Gastroesophageal sphincter (tissue), 4 donors: ENCODE measurements at regions not wholly inside any gene's neighbourhood (a gene's known extent, or its start where the extent isn't known, plus 50 kb on each side); places are given as distances from the start of the nearest gene placed in this dataset.

Source experiments
- ATAC-seq: fragments of 150-250 bp; one replicate; pipeline ENCODE4 v1.9.1; 2016; ENCODE audit warnings: mild to moderate bottlenecking, moderate library complexity
- H3K27ac ChIP-seq, 4 donors: fragments of 200-600 bp; sonication (generic) in 3 of 4; 1 replicate in 3 of 4; 2 replicates in 1 of 4; pipeline ENCODE4 v1.5.1; 2016 to 2019
- H3K27me3 ChIP-seq: fragments of 200-600 bp; sonication (generic); one replicate; pipeline ENCODE4 v1.5.1; 2019
- H3K36me3 ChIP-seq, 2 donors: fragments of 200-600 bp; sonication (generic); one replicate each; pipeline ENCODE4 v1.5.1; 2019; ENCODE audit warnings: control low read depth in 1 of 2
- H3K4me1 ChIP-seq, 3 donors: fragments of 200-600 bp; sonication (generic); 1 replicate in 2 of 3; 2 replicates in 1 of 3; pipeline ENCODE4 v1.5.1; 2016 to 2019; ENCODE audit warnings: control low read depth in 2 of 3
- H3K4me3 ChIP-seq, 2 donors: fragments of 200-600 bp; sonication (generic); one replicate each; pipeline ENCODE4 v1.5.1; 2019; ENCODE audit warnings: mild to moderate bottlenecking in 1 of 2, moderate library complexity in 1 of 2
- H3K9me3 ChIP-seq, 3 donors: fragments of 200-600 bp; sonication (generic); one replicate each; pipeline ENCODE4 v1.5.1; 2017 to 2019; ENCODE audit warnings: control low read depth in 2 of 3
- CTCF ChIP-seq, 4 experiments: fragments of 200-600 bp in 2 of 4; fragments of 450-650 bp in 2 of 4; sonication (generic) in 1 of 4; IDR thresholded peaks; one replicate each; pipeline ENCODE4 v1.5.1; 2017 to 2019; ENCODE audit warnings: antibody characterized with exemption in 4 of 4, mild to moderate bottlenecking in 2 of 4, moderate library complexity in 2 of 4
- EP300 ChIP-seq: sonication (generic); formaldehyde crosslinking; IDR thresholded peaks from one replicate; pipeline ENCODE4 v1.6.1; 2017; ENCODE audit warnings: antibody characterized with exemption, mild to moderate bottlenecking
- POLR2A ChIP-seq, 2 donors: fragments of 450-650 bp; IDR thresholded peaks; one replicate each; pipeline ENCODE4 v1.6.1; 2017; ENCODE audit warnings: antibody characterized with exemption in 2 of 2, mild to moderate bottlenecking in 2 of 2, moderate library complexity in 1 of 2
- POLR2AphosphoS5 ChIP-seq: sonication (generic); formaldehyde crosslinking; IDR thresholded peaks from one replicate; pipeline ENCODE4 v1.6.1; 2017; ENCODE audit warnings: antibody characterized with exemption
- WGBS, 2 donors: methylation state at CpG; one replicate each; pipeline ENCODE4 v1.1.5; 2018; ENCODE audit warnings: low coverage in 1 of 2; 5-methylcytosine and 5-hydroxymethylcytosine counted together

- ATAC-seq = no peak
- H3K9me3 ChIP-seq = no peaks in the 10 kb centered on the region
- WGBS, 2 donors = 90 to 100% methylated on average over 1 of the region's 1 CpG
- H3K4me1 ChIP-seq = no peaks in the 10 kb centered on the region
- no peaks in the 10 kb centered on the region for H3K27me3 ChIP-seq
- H3K27ac ChIP-seq = no peak overlapping the region
- TF ChIP-seq CTCF (IDR thresholded peaks at IDR 0.05) (no peak), POLR2AphosphoS5 (no peak), EP300 (no peak), POLR2A (IDR thresholded peaks at IDR 0.05) (no peak)
- H3K4me3 ChIP-seq = no peak overlapping the region
- no peaks in the 10 kb centered on the region for H3K36me3 ChIP-seq
These were observed 689.8 kb downstream of the KCTD8 start for GRCh38 chr4:43758836-43759235.

DNA sequence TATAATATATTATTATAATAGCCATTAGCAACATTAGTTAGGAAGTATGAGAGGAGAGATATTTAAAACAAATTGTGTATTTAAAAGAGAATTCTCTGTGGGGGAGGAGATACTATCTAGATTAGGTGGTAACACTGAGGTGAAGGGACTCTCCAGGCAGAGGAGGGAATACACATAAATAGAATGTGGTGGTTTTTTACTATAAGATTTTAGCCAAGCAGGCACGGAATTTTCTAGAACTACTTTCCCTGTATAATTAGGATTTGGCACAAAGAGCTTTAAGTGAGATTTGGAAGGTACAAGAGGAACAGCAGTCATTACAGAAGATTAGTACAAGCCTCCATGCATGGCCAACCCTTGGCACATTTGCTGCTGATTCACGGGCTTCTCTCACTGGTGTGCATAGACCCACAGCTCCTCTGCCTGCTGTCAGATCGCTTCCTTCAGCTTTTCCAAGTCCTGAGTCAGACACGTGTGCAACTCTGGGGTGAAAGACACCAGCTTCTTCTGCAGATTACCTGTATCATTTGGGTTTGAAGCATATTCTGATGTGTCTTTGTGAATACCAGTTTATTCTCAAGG is 685.5 kb downstream of the KCTD8 start:
- Histone ChIP-seq H3K36me3 (no peaks in the 10 kb centered on the region), H3K27ac (no peak overlapping the region), H3K4me3 (no peak overlapping the region), H3K4me1 (no peaks in the 10 kb centered on the region), H3K27me3 (no peaks in the 10 kb centered on the region), H3K9me3 (no peaks in the 10 kb centered on the region)
- no peak for TF ChIP-seq EP300
- TF ChIP-seq POLR2AphosphoS5 = no peak
- no peak for TF ChIP-seq CTCF (IDR thresholded peaks at IDR 0.05)
- no peak for TF ChIP-seq POLR2A (IDR thresholded peaks at IDR 0.05)
- ATAC-seq = no peak
- 45 to 73% methylated on average over 4 of the region's 4 CpGs for WGBS, 2 donors

GRCh38 chr4:43765514-43765913 is 683.1 kb downstream of the KCTD8 start:
- H3K27me3 ChIP-seq = no peaks in the 10 kb centered on the region
- TF ChIP-seq POLR2A (IDR thresholded peaks at IDR 0.05) (no peak), EP300 (no peak), POLR2AphosphoS5 (no peak), CTCF (IDR thresholded peaks at IDR 0.05) (no peak)
- no peak overlapping the region for H3K27ac ChIP-seq
- WGBS, 2 donors = 70 to 80% methylated on average over 1 to 2 of the region's 2 CpGs
- H3K9me3 ChIP-seq = no peaks in the 10 kb centered on the region
- no peaks in the 10 kb centered on the region for H3K36me3 ChIP-seq
- no peak overlapping the region for H3K4me3 ChIP-seq
- ATAC-seq = no peak
- no peaks in the 10 kb centered on the region for H3K4me1 ChIP-seq

DNA sequence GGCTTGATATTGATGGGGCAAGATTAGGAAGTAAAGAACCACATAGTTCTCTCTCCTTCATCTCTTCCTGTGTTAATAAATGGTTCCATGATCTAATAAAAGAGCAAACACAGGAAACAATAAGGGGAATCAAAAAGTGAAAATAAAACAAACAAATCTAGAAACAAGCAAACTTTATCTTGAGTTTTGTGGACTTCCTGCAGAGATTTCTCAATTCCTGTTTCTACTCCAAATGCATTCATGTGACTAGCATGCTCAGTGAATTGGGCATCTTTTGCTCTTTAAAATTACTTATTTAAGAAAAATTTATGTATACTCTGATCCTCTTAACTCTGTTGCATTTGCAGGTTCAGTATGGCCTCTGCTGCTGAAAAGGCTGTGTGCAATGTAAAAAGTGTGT is 682.0 kb downstream of the KCTD8 start:
- no peaks in the 10 kb centered on the region for H3K9me3 ChIP-seq
- TF ChIP-seq POLR2A (IDR thresholded peaks at IDR 0.05) (no peak), EP300 (no peak), POLR2AphosphoS5 (no peak), CTCF (IDR thresholded peaks at IDR 0.05) (no peak)
- no peaks in the 10 kb centered on the region for H3K36me3 ChIP-seq
- H3K27me3 ChIP-seq = no peaks in the 10 kb centered on the region
- no peak overlapping the region for H3K27ac ChIP-seq
- H3K4me3 ChIP-seq = no peak overlapping the region
- ATAC-seq = no peak
- no peaks in the 10 kb centered on the region for H3K4me1 ChIP-seq

DNA sequence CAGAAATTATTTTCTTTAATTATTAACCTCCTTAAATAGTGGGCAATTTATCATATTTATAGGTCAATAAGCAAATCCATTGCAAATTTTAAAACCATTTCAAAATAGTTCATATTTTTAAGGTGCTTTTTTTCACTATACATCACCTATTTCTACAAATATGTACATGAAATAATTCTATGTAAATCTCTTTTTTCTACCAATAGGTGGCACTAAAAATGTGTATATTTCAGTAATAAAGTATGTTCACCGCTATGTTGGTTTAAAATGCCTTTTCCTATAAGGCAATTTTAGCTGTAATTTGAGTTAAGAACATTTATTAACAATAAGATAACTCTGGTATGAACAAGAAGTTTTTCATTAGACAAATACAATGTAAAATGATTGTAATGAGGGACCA is 672.2 kb downstream of the KCTD8 start:
- H3K4me3 ChIP-seq = no peak overlapping the region
- H3K4me1 ChIP-seq = no peaks in the 10 kb centered on the region
- H3K9me3 ChIP-seq = no peaks in the 10 kb centered on the region
- no peak for ATAC-seq
- H3K36me3 ChIP-seq = no peaks in the 10 kb centered on the region
- 58 to 80% methylated on average over 1 of the region's 1 CpG for WGBS, 2 donors
- no peak for TF ChIP-seq POLR2AphosphoS5
- no peak for TF ChIP-seq POLR2A (IDR thresholded peaks at IDR 0.05)
- TF ChIP-seq EP300 = no peak
- no peak overlapping the region for H3K27ac ChIP-seq
- no peaks in the 10 kb centered on the region for H3K27me3 ChIP-seq
